A673 (cell line): ENCODE measurements at regions not wholly inside any gene's neighbourhood (a gene's known extent, or its start where the extent isn't known, plus 50 kb on each side); places are given as distances from the start of the nearest gene placed in this dataset.

Experiments
- CTCF ChIP-seq: fragments of 300-800, 200-600 bp; sonication (generic); conservative IDR thresholded peaks from 2 replicates; pipeline ENCODE4 v1.5.1; 2017; ENCODE audit warnings: low read depth, mild to moderate bottlenecking, antibody characterized with exemption, low read length, moderate library complexity, mixed read lengths
- EZH2 ChIP-seq: fragments of 200-600 bp; sonication (generic); IDR thresholded peaks from 2 replicates; pipeline ENCODE4 v1.6.1; 2017; ENCODE audit warnings: borderline replicate concordance, low read depth, mild to moderate bottlenecking, mixed read lengths, antibody characterized with exemption, low read length; ENCODE audit not compliant: poor library complexity, severe bottlenecking

DNA sequence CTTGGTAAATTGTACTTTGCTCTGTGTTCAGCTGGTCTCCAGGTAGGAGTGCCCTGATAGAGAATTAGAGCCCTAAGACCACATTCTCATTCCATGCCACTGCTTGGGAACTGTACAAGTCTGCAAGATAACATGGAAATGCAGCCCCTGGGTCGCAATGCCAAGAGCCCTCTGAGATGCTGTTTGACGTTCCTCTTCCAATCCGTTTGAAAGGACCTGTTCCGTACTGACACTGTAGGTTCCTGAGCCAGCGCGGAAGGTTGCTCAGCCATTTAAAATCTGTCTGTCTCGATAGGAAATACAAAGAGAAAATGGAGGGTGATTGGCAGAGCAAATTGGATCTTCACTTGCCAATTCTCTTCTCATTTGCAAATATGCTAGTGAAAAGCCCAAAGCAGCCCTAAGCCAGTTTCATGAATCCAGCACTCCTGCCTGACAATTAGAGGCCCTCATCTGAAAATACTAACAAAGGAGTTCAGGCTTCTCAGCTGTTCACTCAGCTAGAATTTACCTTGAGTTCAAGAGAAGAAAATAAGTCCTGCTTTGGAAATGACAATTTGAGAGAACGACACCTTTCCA lies 100.6 kb upstream of the AFDN start:
- TF ChIP-seq CTCF (no peak), EZH2 (no peak)
